Activated naive CD8-positive, alpha-beta T cell (primary cell): ENCODE measurements at regions not wholly inside any gene's neighbourhood (a gene's known extent, or its start where the extent isn't known, plus 50 kb on each side); places are given as distances from the start of the nearest gene placed in this dataset.

Experiments
- H3K27ac Mint-ChIP-seq: one replicate; pipeline ENCODE4 v1.8.0; 2021; ENCODE audit warnings: mixed read lengths
- H3K27me3 Mint-ChIP-seq: one replicate; pipeline ENCODE4 v1.8.0; 2021; ENCODE audit warnings: mixed read lengths
- H3K36me3 Mint-ChIP-seq: one replicate; pipeline ENCODE4 v1.8.0; 2021; ENCODE audit warnings: mixed read lengths
- H3K4me1 Mint-ChIP-seq: one replicate; pipeline ENCODE4 v1.8.0; 2021; ENCODE audit warnings: low read depth, mixed read lengths
- H3K4me3 Mint-ChIP-seq: one replicate; pipeline ENCODE4 v1.8.0; 2021; ENCODE audit warnings: mild to moderate bottlenecking, mixed read lengths
- H3K9me3 Mint-ChIP-seq: one replicate; pipeline ENCODE4 v1.8.0; 2021; ENCODE audit warnings: low read depth, mixed read lengths

GRCh38 chr6:112568066-112568465 lies 220.9 kb downstream of the RFPL4B start:
- H3K4me3 Mint-ChIP-seq: no peak overlapping the region
- no peak overlapping the region for H3K27ac Mint-ChIP-seq
- no peaks in the 10 kb centered on the region for H3K4me1 Mint-ChIP-seq
- no peaks in the 10 kb centered on the region for H3K9me3 Mint-ChIP-seq
- H3K36me3 Mint-ChIP-seq: no peaks in the 10 kb centered on the region
- H3K27me3 Mint-ChIP-seq: no peaks in the 10 kb centered on the region

- Mint-ChIP-seq H3K27me3 (no peaks in the 10 kb centered on the region), H3K4me1 (no peaks in the 10 kb centered on the region), H3K4me3 (no peak overlapping the region), H3K27ac (no peak overlapping the region), H3K9me3 (no peaks in the 10 kb centered on the region), H3K36me3 (no peaks in the 10 kb centered on the region)
These were observed 224.5 kb downstream of the RFPL4B start for GRCh38 chr6:112571488-112572270.

GRCh38 chr6:112574190-112574589 lies 227.1 kb downstream of the RFPL4B start:
- Mint-ChIP-seq H3K36me3 (no peaks in the 10 kb centered on the region), H3K27me3 (no peaks in the 10 kb centered on the region), H3K4me1 (no peaks in the 10 kb centered on the region), H3K27ac (no peak overlapping the region), H3K9me3 (no peaks in the 10 kb centered on the region), H3K4me3 (no peak overlapping the region)

- Mint-ChIP-seq H3K9me3 (no peaks in the 10 kb centered on the region), H3K4me1 (no peaks in the 10 kb centered on the region), H3K36me3 (no peaks in the 10 kb centered on the region), H3K4me3 (no peak overlapping the region), H3K27ac (no peak overlapping the region), H3K27me3 (no peaks in the 10 kb centered on the region)
These were observed 228.2 kb downstream of the RFPL4B start for GRCh38 chr6:112575309-112575834.

GRCh38 chr6:112576423-112576822 lies 229.3 kb downstream of the RFPL4B start:
- H3K27me3 Mint-ChIP-seq: no peaks in the 10 kb centered on the region
- H3K36me3 Mint-ChIP-seq: no peaks in the 10 kb centered on the region
- no peak overlapping the region for H3K4me3 Mint-ChIP-seq
- no peaks in the 10 kb centered on the region for H3K4me1 Mint-ChIP-seq
- H3K9me3 Mint-ChIP-seq: no peaks in the 10 kb centered on the region
- H3K27ac Mint-ChIP-seq: no peak overlapping the region

- no peak overlapping the region for H3K4me3 Mint-ChIP-seq
- H3K27me3 Mint-ChIP-seq: no peaks in the 10 kb centered on the region
- no peaks in the 10 kb centered on the region for H3K4me1 Mint-ChIP-seq
- H3K27ac Mint-ChIP-seq: no peak overlapping the region
- no peaks in the 10 kb centered on the region for H3K36me3 Mint-ChIP-seq
- no peaks in the 10 kb centered on the region for H3K9me3 Mint-ChIP-seq
These were observed 232.5 kb downstream of the RFPL4B start for GRCh38 chr6:112579601-112580000.

GRCh38 chr6:112581015-112581414 lies 233.9 kb downstream of the RFPL4B start:
- H3K36me3 Mint-ChIP-seq: no peaks in the 10 kb centered on the region
- H3K4me1 Mint-ChIP-seq: no peaks in the 10 kb centered on the region
- H3K27ac Mint-ChIP-seq: no peak overlapping the region
- H3K9me3 Mint-ChIP-seq: no peaks in the 10 kb centered on the region
- no peak overlapping the region for H3K4me3 Mint-ChIP-seq
- H3K27me3 Mint-ChIP-seq: no peaks in the 10 kb centered on the region

- Mint-ChIP-seq H3K4me1 (no peaks in the 10 kb centered on the region), H3K9me3 (peaks cover 5% of the 10 kb centered on the region), H3K27me3 (no peaks in the 10 kb centered on the region), H3K36me3 (no peaks in the 10 kb centered on the region), H3K27ac (no peak overlapping the region), H3K4me3 (no peak overlapping the region)
These were observed 243.2 kb downstream of the RFPL4B start for GRCh38 chr6:112590326-112590725.

GRCh38 chr6:112591329-112591728 lies 244.2 kb downstream of the RFPL4B start:
- Mint-ChIP-seq H3K27ac (no peak overlapping the region), H3K4me3 (no peak overlapping the region), H3K4me1 (no peaks in the 10 kb centered on the region), H3K9me3 (peaks cover 5% of the 10 kb centered on the region), H3K27me3 (no peaks in the 10 kb centered on the region), H3K36me3 (no peaks in the 10 kb centered on the region)

- no peaks in the 10 kb centered on the region for H3K36me3 Mint-ChIP-seq
These were observed 245.0 kb downstream of the RFPL4B start for GRCh38 chr6:112592159-112592558.

GRCh38 chr6:112594886-112595594 lies 247.9 kb downstream of the RFPL4B start:
- Mint-ChIP-seq H3K9me3 (no peaks in the 10 kb centered on the region), H3K4me1 (no peaks in the 10 kb centered on the region), H3K36me3 (no peaks in the 10 kb centered on the region), H3K27ac (no peak overlapping the region), H3K27me3 (no peaks in the 10 kb centered on the region), H3K4me3 (no peak overlapping the region)

More at GRCh38 chr6:112592159-112592558, 245.0 kb downstream of the RFPL4B start:
- Mint-ChIP-seq H3K4me3 (no peak overlapping the region), H3K27me3 (no peaks in the 10 kb centered on the region), H3K4me1 (no peaks in the 10 kb centered on the region), H3K9me3 (no peaks in the 10 kb centered on the region), H3K27ac (no peak overlapping the region)

GRCh38 chr6:112595841-112596240 lies 248.7 kb downstream of the RFPL4B start:
- Mint-ChIP-seq H3K4me3 (no peak overlapping the region), H3K36me3 (no peaks in the 10 kb centered on the region), H3K27me3 (no peaks in the 10 kb centered on the region), H3K4me1 (no peaks in the 10 kb centered on the region), H3K27ac (no peak overlapping the region), H3K9me3 (no peaks in the 10 kb centered on the region)

- no peaks in the 10 kb centered on the region for H3K27me3 Mint-ChIP-seq
- no peaks in the 10 kb centered on the region for H3K4me1 Mint-ChIP-seq
- H3K4me3 Mint-ChIP-seq: no peak overlapping the region
- no peak overlapping the region for H3K27ac Mint-ChIP-seq
- H3K36me3 Mint-ChIP-seq: no peaks in the 10 kb centered on the region
- H3K9me3 Mint-ChIP-seq: no peaks in the 10 kb centered on the region
These were observed 250.0 kb downstream of the RFPL4B start for GRCh38 chr6:112597176-112597575.

GRCh38 chr6:112600168-112600567 lies 253.0 kb downstream of the RFPL4B start:
- Mint-ChIP-seq H3K4me3 (no peak overlapping the region), H3K27ac (no peak overlapping the region), H3K36me3 (no peaks in the 10 kb centered on the region), H3K4me1 (no peaks in the 10 kb centered on the region), H3K27me3 (no peaks in the 10 kb centered on the region), H3K9me3 (no peaks in the 10 kb centered on the region)

GRCh38 chr6:112603726-112604125 lies 256.6 kb downstream of the RFPL4B start:
- no peaks in the 10 kb centered on the region for H3K4me1 Mint-ChIP-seq
- H3K27me3 Mint-ChIP-seq: no peaks in the 10 kb centered on the region
- H3K27ac Mint-ChIP-seq: no peak overlapping the region
- no peaks in the 10 kb centered on the region for H3K36me3 Mint-ChIP-seq
- no peak overlapping the region for H3K4me3 Mint-ChIP-seq
- peaks cover 6% of the 10 kb centered on the region for H3K9me3 Mint-ChIP-seq
